ENCODE measurements at regions not wholly inside any gene's neighbourhood (a gene's known extent, or its start where the extent isn't known, plus 50 kb on each side); places are given as distances from the start of the nearest gene placed in this dataset.
"Not testable (repeated sequence)": the region's sequence is repeated elsewhere in the genome, so short reads cannot be mapped to it uniquely, and the experiment has no call there.

DNA sequence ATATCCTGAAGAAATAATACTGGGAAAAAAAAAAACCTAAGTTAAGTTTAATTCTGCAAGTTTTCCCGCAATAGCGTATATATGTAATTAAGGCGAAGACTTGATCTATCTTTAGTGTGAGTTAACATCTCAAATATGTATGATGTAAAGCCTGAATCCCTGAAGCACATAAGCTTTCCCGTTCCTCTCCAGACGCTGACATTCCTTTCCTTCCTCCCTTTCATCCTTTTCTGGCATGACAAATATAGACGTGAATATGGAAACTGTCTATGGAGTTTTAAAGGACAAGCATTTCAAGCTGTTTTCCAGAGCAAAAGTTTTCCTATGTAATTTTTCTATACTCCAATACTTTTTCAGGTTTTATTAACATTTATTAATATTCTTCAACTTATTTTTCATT is 637.0 kb downstream of the COL12A1 start:
- no peak for DNase-seq

DNA sequence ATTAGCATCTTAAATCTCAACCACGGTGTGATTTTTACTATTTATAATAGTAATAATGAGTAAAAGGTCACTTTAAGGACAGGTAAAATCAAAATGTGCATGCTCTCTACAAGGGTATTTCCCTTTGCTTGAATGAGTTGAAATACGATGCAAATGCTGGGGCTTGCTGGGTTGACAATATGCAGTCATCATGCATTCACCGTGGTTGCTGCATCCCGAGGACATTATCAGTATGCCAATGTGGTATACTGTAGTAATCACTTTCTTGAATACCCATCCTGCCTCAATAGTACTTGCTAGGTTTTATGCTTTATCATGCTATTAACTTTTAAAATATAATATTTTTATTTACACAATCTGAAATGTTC is 637.9 kb downstream of the COL12A1 start:
- not testable (repeated sequence) for DNase-seq

GRCh38 chr6:74567281-74567922 is 638.5 kb downstream of the COL12A1 start:
- DNase-seq: no peak

DNA sequence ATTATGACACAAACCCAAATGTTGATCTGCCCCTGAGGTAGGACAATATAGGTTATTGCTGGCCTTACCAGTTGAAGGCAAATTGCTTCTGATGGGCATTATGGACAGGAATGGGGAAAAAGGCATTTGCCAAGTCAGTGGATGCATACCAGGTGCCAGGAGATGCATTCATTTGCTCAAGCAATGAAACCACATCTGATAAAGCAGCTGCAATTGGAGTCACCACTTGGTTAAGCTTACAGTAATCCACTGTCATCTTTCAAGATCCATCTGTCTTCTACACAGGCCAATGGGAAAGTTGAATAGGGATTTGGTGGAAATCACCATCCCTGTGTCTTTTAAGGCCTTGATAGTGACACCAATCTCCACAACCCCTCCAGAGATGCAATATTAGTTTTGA is 648.6 kb downstream of the COL12A1 start:
- DNase-seq: no peak

DNA sequence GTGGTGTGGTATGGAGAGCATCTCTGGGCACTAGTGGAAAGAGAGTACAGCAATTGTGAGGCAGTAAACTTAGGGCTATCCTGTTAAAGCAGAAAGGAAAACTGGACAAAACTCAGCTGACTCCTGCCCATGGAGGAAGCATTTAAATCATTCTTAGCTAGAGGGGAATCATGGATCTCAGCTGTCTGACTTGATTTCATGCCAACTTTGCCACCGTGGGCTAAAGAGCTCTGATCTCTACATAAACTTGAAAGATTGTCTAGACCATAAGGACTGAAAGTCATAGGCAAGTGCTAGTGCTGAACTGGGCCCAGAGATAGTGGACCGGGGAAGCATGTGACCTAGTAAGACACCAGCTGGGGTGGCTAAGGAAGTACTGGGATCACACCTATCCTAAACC is 651.8 kb downstream of the COL12A1 start:
- DNase-seq: no peak

- no peak for DNase-seq
These were observed 654.0 kb downstream of the COL12A1 start for GRCh38 chr6:74551896-74552295.

DNA sequence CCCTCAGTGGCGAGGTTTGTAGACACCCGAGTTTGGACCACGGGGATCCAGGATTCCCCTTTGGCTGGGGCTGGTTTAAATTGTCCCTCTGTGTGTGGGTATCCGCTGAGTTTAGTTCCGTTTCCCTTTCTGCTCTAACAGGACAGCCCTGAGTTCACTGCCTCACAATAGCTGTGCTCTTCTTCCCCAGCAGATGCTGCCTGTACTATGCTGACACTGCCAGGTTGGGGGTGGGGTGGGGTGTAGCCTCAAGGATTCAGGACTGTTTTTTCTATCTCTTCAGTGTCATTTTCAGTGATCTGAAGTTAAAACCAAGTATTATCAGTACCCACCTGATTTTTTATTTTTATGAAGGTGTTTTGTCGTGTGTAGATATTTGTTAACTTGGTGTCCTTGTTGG is 655.0 kb downstream of the COL12A1 start:
- DNase-seq: no peak

DNA sequence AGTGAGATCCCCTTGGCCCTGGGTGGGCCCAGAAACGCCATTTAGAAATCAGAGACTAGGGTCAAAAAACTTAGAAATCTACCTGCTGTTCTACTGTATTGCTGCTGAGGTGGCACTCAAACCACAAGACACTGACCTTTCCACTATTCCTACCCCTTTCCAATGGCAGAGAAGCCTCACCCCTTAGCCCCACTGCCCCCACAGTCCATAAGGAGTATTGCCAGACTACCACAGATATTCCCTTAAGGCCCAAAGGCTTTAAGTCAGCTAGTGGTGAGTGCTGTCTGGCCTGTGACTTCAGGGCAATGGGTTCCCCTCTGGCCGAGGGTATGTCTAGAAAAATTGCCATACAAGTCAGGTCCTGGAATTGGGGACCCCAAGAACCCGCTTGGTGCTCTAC is 656.1 kb downstream of the COL12A1 start:
- DNase-seq: no peak

- DNase-seq: no peak
These were observed 671.2 kb downstream of the COL12A1 start for GRCh38 chr6:74534465-74535211.

DNA sequence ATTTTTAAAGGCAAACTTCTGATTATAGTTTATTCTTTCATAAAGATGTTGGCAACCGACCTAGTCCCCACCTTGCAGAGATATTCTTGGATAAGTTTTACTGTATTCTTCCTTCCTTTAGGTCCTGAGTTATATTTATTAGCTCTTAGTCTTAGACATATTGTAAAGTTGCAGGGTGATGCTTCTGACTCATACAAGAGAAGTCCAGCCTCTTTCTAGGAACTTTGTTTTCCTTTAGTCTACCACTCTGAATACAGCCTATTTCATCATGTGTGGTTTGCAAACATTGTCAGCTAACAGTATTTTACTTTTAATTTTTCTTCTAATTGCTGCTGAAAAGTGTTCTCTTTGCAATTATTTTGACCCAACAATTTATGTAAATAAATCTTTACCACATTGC is 686.7 kb downstream of the COL12A1 start:
- DNase-seq: no peak

- DNase-seq: no peak
These were observed 687.8 kb downstream of the COL12A1 start for GRCh38 chr6:74518035-74518434.

- DNase-seq: no peak
These were observed 695.0 kb downstream of the COL12A1 start for GRCh38 chr6:74510878-74511277.

DNA sequence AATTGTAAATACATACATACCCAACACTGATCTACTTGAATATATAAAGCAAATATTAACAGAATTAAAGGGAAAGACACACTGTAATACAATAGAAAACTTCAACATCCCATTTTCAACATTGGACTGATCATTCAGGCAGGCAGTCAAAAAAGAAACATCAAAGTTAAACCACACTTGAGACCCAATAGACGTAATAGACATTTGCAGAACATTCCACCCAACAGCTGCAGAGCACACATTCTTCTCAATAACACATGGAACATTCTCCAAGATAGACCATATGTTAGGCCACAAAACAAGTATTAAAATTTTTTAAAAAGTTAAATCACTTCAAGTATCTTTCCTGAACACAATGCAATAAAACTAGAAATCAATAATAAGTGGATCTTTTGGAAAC is 698.2 kb downstream of the COL12A1 start:
- DNase-seq: no peak

DNA sequence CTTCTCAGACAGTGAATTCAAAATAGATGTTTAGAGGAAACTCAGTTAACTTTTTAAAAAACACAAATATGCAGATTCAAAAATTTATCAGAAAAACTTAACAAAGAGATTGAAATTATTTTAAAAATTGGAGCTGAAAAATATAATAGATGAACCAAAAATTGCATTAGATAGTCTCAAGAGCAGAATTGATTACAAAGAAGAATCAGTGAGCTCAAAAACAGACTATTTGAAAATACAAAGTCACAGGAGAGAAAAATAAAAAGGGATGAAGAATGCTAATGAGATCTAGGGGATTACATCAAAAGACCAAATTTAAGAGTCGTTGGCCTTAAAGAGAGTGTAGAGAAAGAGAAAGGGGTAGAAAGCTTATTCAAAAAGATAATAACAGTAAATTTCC is 700.5 kb downstream of the COL12A1 start:
- no peak for DNase-seq

GRCh38 chr6:74504941-74505340 is 700.9 kb downstream of the COL12A1 start:
- no peak for DNase-seq

DNA sequence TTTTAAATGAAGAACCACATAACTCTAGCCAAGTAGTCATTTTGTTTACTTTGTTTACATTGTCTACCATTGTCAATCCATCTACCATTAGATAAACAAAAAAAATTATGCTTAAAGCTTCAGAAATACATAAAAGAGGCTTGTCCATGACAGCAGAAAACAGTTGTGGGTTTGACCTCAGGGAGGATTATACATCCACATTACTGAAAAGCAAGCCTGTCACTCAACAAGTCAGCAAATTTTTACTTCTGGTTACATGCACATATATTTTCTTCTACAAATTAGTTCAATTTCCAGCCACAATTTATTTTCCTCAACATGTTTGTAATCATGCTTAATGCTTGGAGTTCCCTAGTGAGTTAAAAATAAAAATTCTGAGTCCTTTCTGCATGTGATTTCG is 713.3 kb downstream of the COL12A1 start:
- DNase-seq: no peak

GRCh38 chr6:74491844-74492374 is 713.9 kb downstream of the COL12A1 start:
- DNase-seq: no peak

DNA sequence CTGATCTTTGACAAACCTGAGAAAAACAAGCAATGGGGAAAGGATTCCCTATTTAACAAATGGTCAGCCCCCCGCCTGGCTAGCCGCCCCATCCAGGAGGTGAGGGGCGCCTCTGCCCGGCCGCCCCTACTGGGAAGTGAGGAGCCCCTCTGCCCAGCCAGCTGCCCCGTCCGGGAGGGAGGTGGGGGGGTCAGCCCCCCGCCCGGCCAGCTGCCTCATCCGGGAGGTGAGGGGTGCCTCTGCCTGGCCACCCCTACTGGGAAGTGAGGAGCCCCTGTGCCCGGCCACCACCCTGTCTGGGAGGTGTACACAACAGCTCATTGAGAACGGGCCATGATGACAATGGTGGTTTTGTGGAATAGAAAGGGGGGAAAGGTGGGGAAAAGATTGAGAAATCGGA is 717.1 kb downstream of the COL12A1 start:
- DNase-seq: not testable (repeated sequence)

DNA sequence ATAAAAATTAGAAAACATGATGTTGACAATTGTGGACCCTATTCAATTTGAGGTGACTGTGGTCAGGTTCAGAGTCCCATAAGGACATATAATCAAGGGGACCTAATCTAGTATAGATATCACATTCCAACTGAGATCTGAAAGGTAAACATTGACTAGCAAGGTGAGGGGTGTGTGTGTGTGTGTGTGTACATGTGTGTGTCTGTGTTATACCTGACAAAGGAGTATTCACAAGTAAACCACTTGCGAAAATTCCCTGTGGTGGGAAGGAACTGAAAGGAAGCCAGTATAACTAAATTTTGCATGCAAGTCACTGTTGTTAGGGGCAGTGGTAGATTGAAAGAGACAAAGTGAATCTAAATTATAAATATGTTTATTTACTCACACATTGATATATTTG is 723.7 kb downstream of the COL12A1 start:
- DNase-seq: no peak

GRCh38 chr6:74480561-74480960 is 725.3 kb downstream of the COL12A1 start:
- no peak for DNase-seq

DNA sequence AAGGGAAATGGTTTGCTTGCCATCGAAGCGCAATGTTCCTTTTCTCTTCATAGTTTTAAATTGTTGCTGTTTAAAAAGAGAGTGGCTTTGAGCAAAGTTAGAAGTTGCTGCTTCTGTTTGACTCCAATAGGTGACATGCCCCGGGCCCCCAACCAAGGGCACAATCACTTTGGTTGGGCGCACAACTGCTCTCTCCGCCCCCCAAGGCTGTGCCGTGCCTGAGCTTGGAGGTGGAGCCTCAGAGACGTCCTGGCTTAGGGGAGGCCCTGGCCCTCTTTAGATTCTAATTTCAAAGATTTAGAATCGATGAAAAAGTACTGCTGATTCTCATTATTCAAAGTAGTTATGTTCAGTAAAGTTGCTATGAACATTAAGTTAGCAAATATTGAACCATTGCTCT is 725.9 kb downstream of the COL12A1 start:
- no peak for DNase-seq

DNA sequence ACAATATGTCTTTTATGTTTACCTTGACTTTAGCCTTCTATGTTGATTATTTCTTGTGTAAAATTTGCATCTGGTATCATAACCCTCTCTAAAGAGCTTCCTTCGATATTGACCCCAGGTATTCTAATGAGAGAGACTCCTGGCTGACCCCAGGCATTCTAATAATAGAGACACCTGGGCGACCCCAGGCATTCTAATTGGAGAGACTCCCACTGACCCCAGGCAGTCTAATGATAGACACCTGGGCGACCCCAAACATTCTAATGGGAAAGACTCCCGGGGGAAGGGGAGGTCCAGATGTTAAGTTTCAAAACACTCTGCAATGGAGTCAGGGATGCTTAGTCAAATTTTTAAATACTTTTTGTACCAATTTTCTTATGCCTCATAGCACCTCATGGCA is 726.4 kb downstream of the COL12A1 start:
- no peak for DNase-seq

GRCh38 chr6:74474046-74474445 is 731.8 kb downstream of the COL12A1 start:
- not testable (repeated sequence) for DNase-seq

GRCh38 chr6:74468552-74468951 is 737.3 kb downstream of the COL12A1 start:
- not testable (repeated sequence) for DNase-seq

Data from NCI-H774 (cell line).